HPDE6-E6E7 (cell line): ENCODE measurements at regions not wholly inside any gene's neighbourhood (a gene's known extent, or its start where the extent isn't known, plus 50 kb on each side); places are given as distances from the start of the nearest gene placed in this dataset.

Experiments
- DNase-seq: peaks from one replicate; pipeline ENCODE4 v3.0.0; 2011; ENCODE audit warnings: missing footprints; ENCODE audit errors: extremely low spot score

- no peak for DNase-seq
Measured at GRCh38 chr14:81669308-81669707, 135.7 kb upstream of the SEL1L start.

- DNase-seq: no peak
Measured at GRCh38 chr14:81673930-81674329, 140.3 kb upstream of the SEL1L start.

- no peak for DNase-seq
Measured at GRCh38 chr14:81676395-81676794, 142.7 kb upstream of the SEL1L start.

GRCh38 chr14:81676879-81677278 lies 143.2 kb upstream of the SEL1L start:
- DNase-seq: no peak

GRCh38 chr14:81677736-81678135 lies 144.1 kb upstream of the SEL1L start:
- no peak for DNase-seq

GRCh38 chr14:81679226-81679625 lies 145.6 kb upstream of the SEL1L start:
- DNase-seq: no peak

GRCh38 chr14:81681541-81681940 lies 147.9 kb upstream of the SEL1L start:
- no peak for DNase-seq

GRCh38 chr14:81682134-81682533 lies 148.5 kb upstream of the SEL1L start:
- no peak for DNase-seq

- no peak for DNase-seq
Measured at GRCh38 chr14:81682701-81683100, 149.0 kb upstream of the SEL1L start.

- DNase-seq: no peak
Measured at GRCh38 chr14:81684696-81685095, 151.0 kb upstream of the SEL1L start.

GRCh38 chr14:81686512-81686911 lies 152.9 kb upstream of the SEL1L start:
- DNase-seq: no peak

- no peak for DNase-seq
Measured at GRCh38 chr14:81691931-81692330, 158.3 kb upstream of the SEL1L start.

GRCh38 chr14:81694419-81694818 lies 160.8 kb upstream of the SEL1L start:
- DNase-seq: no peak

GRCh38 chr14:81709681-81710080 lies 176.0 kb upstream of the SEL1L start:
- DNase-seq: no peak

GRCh38 chr14:81710232-81710845 lies 176.7 kb upstream of the SEL1L start:
- DNase-seq: peak; percentile 35

GRCh38 chr14:81715731-81716130 lies 182.1 kb upstream of the SEL1L start:
- DNase-seq: no peak

GRCh38 chr14:81716953-81717352 lies 183.3 kb upstream of the SEL1L start:
- no peak for DNase-seq

GRCh38 chr14:81723956-81724355 lies 190.3 kb upstream of the SEL1L start:
- DNase-seq: no peak

GRCh38 chr14:81727218-81727617 lies 193.6 kb upstream of the SEL1L start:
- DNase-seq: no peak

- no peak for DNase-seq
Measured at GRCh38 chr14:81728447-81728846, 194.8 kb upstream of the SEL1L start.

- DNase-seq: no peak
Measured at GRCh38 chr14:81729622-81730021, 196.0 kb upstream of the SEL1L start.

- no peak for DNase-seq
Measured at GRCh38 chr14:81737938-81738337, 204.3 kb upstream of the SEL1L start.

GRCh38 chr14:81738946-81739659 lies 205.4 kb upstream of the SEL1L start:
- no peak for DNase-seq

- no peak for DNase-seq
Measured at GRCh38 chr14:81743605-81744004, 210.0 kb upstream of the SEL1L start.
